K562 (cell line): ENCODE measurements at regions not wholly inside any gene's neighbourhood (a gene's known extent, or its start where the extent isn't known, plus 50 kb on each side); places are given as distances from the start of the nearest gene placed in this dataset.

Source experiments
- MEIS2 ChIP-seq: fragments of 450-650 bp; IDR thresholded peaks from 2 replicates; pipeline ENCODE4 v1.6.1; 2014; ENCODE audit warnings: mild to moderate bottlenecking; ENCODE audit not compliant: partially characterized antibody
- NFATC3 ChIP-seq: fragments of 450-650 bp; IDR thresholded peaks from 2 replicates; pipeline ENCODE4 v1.6.1; 2017; ENCODE audit warnings: mild to moderate bottlenecking
- PRPF4 ChIP-seq: fragments of 200-400 bp; formaldehyde crosslinking; IDR thresholded peaks from one replicate; pipeline ENCODE4 v1.6.1; 2017; ENCODE audit warnings: low read length, low read depth, mild to moderate bottlenecking; ENCODE audit not compliant: insufficient read depth, poor library complexity, severe bottlenecking
- SUPT5H ChIP-seq: fragments of 450-650 bp; IDR thresholded peaks from 2 replicates; pipeline ENCODE4 v1.6.1; 2016
- ZNF57 ChIP-seq: fragments of 450-650 bp; formaldehyde crosslinking; IDR thresholded peaks from 2 replicates; pipeline ENCODE4 v1.4.0; 2020; ENCODE audit warnings: mild to moderate bottlenecking, moderate library complexity
- ZNF717 ChIP-seq: fragments of 250-450 bp; sonication (Bioruptor Pico); IDR thresholded peaks from 2 replicates; pipeline ENCODE4 v1.5.0; 2021
- TF ChIP-seq, protein P1 (sequence below): sonication (generic); formaldehyde crosslinking; IDR thresholded peaks from 2 replicates; pipeline ENCODE4 v1.8.0; 2023; ENCODE audit warnings: missing genetic modification reagents, mild to moderate bottlenecking, borderline replicate concordance
- TF ChIP-seq, protein P2 (sequence below): fragments of 250-450 bp; sonication (Bioruptor Pico); IDR thresholded peaks from 2 replicates; pipeline ENCODE4 v1.8.0; 2022; ENCODE audit warnings: moderate library complexity, mild to moderate bottlenecking, inconsistent platforms

GRCh38 chr2:126761981-126762878 is 106.3 kb downstream of the GYPC start (continued):
- TF ChIP-seq MEIS2, result no peak
- no peak for TF ChIP-seq PRPF4
- TF ChIP-seq NFATC3, result no peak
- no peak for TF ChIP-seq SUPT5H
- TF ChIP-seq, protein P1, sequence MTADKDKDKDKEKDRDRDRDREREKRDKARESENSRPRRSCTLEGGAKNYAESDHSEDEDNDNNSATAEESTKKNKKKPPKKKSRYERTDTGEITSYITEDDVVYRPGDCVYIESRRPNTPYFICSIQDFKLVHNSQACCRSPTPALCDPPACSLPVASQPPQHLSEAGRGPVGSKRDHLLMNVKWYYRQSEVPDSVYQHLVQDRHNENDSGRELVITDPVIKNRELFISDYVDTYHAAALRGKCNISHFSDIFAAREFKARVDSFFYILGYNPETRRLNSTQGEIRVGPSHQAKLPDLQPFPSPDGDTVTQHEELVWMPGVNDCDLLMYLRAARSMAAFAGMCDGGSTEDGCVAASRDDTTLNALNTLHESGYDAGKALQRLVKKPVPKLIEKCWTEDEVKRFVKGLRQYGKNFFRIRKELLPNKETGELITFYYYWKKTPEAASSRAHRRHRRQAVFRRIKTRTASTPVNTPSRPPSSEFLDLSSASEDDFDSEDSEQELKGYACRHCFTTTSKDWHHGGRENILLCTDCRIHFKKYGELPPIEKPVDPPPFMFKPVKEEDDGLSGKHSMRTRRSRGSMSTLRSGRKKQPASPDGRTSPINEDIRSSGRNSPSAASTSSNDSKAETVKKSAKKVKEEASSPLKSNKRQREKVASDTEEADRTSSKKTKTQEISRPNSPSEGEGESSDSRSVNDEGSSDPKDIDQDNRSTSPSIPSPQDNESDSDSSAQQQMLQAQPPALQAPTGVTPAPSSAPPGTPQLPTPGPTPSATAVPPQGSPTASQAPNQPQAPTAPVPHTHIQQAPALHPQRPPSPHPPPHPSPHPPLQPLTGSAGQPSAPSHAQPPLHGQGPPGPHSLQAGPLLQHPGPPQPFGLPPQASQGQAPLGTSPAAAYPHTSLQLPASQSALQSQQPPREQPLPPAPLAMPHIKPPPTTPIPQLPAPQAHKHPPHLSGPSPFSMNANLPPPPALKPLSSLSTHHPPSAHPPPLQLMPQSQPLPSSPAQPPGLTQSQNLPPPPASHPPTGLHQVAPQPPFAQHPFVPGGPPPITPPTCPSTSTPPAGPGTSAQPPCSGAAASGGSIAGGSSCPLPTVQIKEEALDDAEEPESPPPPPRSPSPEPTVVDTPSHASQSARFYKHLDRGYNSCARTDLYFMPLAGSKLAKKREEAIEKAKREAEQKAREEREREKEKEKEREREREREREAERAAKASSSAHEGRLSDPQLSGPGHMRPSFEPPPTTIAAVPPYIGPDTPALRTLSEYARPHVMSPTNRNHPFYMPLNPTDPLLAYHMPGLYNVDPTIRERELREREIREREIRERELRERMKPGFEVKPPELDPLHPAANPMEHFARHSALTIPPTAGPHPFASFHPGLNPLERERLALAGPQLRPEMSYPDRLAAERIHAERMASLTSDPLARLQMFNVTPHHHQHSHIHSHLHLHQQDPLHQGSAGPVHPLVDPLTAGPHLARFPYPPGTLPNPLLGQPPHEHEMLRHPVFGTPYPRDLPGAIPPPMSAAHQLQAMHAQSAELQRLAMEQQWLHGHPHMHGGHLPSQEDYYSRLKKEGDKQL (CRISPR knock-in tag), result no peak
- TF ChIP-seq, protein P2, sequence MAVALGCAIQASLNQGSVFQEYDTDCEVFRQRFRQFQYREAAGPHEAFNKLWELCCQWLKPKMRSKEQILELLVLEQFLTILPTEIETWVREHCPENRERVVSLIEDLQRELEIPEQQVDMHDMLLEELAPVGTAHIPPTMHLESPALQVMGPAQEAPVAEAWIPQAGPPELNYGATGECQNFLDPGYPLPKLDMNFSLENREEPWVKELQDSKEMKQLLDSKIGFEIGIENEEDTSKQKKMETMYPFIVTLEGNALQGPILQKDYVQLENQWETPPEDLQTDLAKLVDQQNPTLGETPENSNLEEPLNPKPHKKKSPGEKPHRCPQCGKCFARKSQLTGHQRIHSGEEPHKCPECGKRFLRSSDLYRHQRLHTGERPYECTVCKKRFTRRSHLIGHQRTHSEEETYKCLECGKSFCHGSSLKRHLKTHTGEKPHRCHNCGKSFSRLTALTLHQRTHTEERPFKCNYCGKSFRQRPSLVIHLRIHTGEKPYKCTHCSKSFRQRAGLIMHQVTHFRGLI (CRISPR knock-in tag), result no peak
- TF ChIP-seq ZNF57 (CRISPR knock-in tag), result no peak
- no peak for TF ChIP-seq ZNF717 (CRISPR knock-in tag)
